Central memory CD8-positive, alpha-beta T cell (primary cell): ENCODE measurements at regions not wholly inside any gene's neighbourhood (a gene's known extent, or its start where the extent isn't known, plus 50 kb on each side); places are given as distances from the start of the nearest gene placed in this dataset.

Experiments used
- ATAC-seq: fragments of 150-1000 bp; cut with Tn5 transposase; replicated peaks from 2 replicates; pipeline ENCODE4 v1.10.0; 2022; ENCODE audit warnings: mild to moderate bottlenecking, moderate FRiP score, moderate number of reproducible peaks; ENCODE audit not compliant: poor library complexity, severe bottlenecking; ENCODE audit errors: extremely low read depth
- DNase-seq, 2 donors: peaks; one replicate each; pipeline ENCODE4 v3.0.0; 2021; ENCODE audit warnings: low spot score in 2 of 2
- H3K27ac Mint-ChIP-seq: one replicate; pipeline ENCODE4 v1.8.0; 2022; ENCODE audit warnings: low read depth, mild to moderate bottlenecking, moderate library complexity, mixed read lengths
- H3K27me3 Mint-ChIP-seq: one replicate; pipeline ENCODE4 v1.8.0; 2022; ENCODE audit warnings: mixed read lengths
- H3K36me3 Mint-ChIP-seq: one replicate; pipeline ENCODE4 v1.8.0; 2022; ENCODE audit warnings: mild to moderate bottlenecking, moderate library complexity, mixed read lengths; ENCODE audit not compliant: insufficient read depth
- H3K4me1 Mint-ChIP-seq: one replicate; pipeline ENCODE4 v1.8.0; 2022; ENCODE audit warnings: mixed read lengths
- H3K4me3 Mint-ChIP-seq: one replicate; pipeline ENCODE4 v1.8.0; 2022; ENCODE audit warnings: mild to moderate bottlenecking, moderate library complexity, mixed read lengths
- H3K9me3 Mint-ChIP-seq: one replicate; pipeline ENCODE4 v1.8.0; 2022; ENCODE audit warnings: mixed read lengths

DNA sequence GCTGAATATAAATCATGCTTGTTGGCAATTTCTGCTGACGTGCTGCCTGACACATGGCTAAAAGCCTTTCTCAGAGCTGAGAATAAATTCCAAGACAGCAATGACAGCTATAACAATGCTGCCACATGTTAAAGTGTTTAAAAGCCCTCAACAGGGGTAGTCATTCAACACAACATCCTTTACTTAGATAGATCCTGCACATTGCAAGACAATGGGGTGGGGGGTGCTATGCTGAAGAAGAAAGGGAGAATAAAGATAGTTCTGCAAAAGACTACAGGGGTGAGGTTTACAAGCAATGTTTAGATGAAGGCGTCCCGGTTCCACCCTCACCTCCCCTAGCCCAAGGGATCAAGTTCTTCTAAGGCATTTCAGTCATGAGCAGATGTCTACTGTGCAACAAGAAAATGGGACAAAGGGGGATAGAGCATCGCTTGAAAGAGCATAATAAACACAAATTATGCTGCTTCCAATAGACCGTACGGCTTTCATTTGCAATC is 291.0 kb upstream of the ACVR2A start:
- no peak overlapping the region for H3K4me3 Mint-ChIP-seq
- H3K4me1 Mint-ChIP-seq, result no peaks in the 10 kb centered on the region
- ATAC-seq (no peak), DNase-seq (no peak)
- no peaks in the 10 kb centered on the region for H3K27me3 Mint-ChIP-seq
- no peaks in the 10 kb centered on the region for H3K9me3 Mint-ChIP-seq
- H3K36me3 Mint-ChIP-seq, result no peaks in the 10 kb centered on the region
- H3K27ac Mint-ChIP-seq, result no peak overlapping the region

DNA sequence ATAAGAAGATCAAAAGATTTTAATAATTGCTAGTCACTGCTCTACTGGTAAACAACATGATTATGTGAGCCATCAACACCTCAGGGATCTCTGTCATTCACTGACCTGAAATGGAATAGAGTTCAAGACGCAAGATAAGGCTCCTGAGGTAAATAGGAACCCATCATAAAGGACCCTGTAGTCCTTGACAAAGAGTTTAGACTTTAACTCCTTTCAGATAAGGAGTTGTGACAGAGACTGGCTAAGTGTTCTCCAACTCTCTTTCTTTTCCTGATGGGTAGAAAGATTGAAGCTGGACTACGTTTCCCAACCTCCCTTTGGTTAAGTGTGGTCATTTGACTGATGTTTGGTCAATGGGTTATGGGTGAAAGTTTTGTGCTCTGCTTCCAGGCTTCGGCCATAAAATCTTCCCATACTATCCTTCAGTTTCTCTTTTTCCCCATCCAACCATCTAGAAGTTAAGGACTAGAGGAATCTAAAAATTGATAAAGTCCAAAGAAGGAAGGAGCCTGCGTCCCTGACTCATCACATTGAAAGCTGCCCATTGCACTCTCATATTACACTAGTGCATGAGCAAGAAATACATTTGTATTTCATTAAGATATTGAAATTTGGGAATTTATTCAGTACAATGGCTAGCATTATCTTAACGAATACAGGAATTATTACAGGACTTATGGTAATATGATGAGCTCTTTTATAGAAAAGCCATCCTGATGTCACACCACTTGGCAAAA is 293.7 kb upstream of the ACVR2A start:
- Mint-ChIP-seq H3K27ac (no peak overlapping the region), H3K9me3 (no peaks in the 10 kb centered on the region), H3K4me3 (no peak overlapping the region), H3K4me1 (no peaks in the 10 kb centered on the region), H3K36me3 (peaks cover 2% of the 10 kb centered on the region), H3K27me3 (no peaks in the 10 kb centered on the region)
- DNase-seq (no peak), ATAC-seq (no peak)

DNA sequence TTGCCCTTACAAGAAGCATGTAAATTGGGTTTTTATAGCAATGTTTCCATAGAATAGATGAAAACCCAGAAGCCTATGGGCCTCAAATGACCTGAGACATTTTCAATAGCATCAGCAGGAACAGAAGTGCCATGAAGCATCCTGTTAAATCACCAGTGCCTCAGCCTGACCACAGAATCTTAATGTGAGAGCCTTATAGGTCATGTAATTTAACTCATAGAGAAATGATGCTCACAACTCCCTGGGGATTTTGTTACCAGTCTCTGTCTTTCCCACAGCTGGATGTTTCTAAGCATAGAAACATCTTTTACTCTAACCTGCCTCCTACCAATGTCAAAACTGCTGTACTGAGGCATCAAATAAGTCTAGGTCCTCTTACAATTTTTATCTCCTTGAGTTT is 295.8 kb upstream of the ACVR2A start:
- Mint-ChIP-seq H3K27ac (no peak overlapping the region), H3K4me1 (no peaks in the 10 kb centered on the region), H3K36me3 (peaks cover 2% of the 10 kb centered on the region), H3K27me3 (no peaks in the 10 kb centered on the region), H3K4me3 (no peak overlapping the region), H3K9me3 (no peaks in the 10 kb centered on the region)
- ATAC-seq (no peak), DNase-seq (no peak)

- no peak for ATAC-seq
- DNase-seq, result no peak
- H3K27ac Mint-ChIP-seq, result no peak overlapping the region
- no peaks in the 10 kb centered on the region for H3K4me1 Mint-ChIP-seq
- H3K36me3 Mint-ChIP-seq, result peaks cover 2% of the 10 kb centered on the region
- no peaks in the 10 kb centered on the region for H3K9me3 Mint-ChIP-seq
- H3K4me3 Mint-ChIP-seq, result no peak overlapping the region
- H3K27me3 Mint-ChIP-seq, result no peaks in the 10 kb centered on the region
These were observed 296.4 kb upstream of the ACVR2A start for GRCh38 chr2:147548451-147548850.

DNA sequence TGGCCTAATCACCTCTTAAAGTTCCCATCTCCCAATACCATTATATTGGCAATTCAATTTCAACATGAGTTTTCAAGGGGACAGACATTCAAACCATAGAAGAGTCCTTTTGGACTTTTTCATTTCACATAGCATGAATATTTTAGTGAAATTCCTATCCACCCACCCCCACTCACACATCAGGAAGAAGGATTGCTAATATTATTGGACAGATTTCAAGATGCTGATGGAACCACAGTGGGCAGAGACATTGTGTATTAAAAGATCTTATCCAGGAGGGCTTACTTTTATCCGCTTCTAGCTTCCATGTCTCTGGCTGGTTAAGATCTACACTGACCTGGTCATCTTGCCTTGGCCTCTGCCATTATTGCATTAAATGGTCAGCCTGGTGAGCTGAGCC is 297.4 kb upstream of the ACVR2A start:
- no peak for ATAC-seq
- no peak overlapping the region for H3K4me3 Mint-ChIP-seq
- H3K27me3 Mint-ChIP-seq, result no peaks in the 10 kb centered on the region
- H3K36me3 Mint-ChIP-seq, result peaks cover 2% of the 10 kb centered on the region
- no peak overlapping the region for H3K27ac Mint-ChIP-seq
- no peaks in the 10 kb centered on the region for H3K9me3 Mint-ChIP-seq
- no peaks in the 10 kb centered on the region for H3K4me1 Mint-ChIP-seq
- no peak for DNase-seq

- Mint-ChIP-seq H3K4me3 (no peak overlapping the region), H3K27ac (no peak overlapping the region), H3K36me3 (peaks cover 2% of the 10 kb centered on the region), H3K9me3 (peaks cover 5% of the 10 kb centered on the region), H3K27me3 (no peaks in the 10 kb centered on the region), H3K4me1 (no peaks in the 10 kb centered on the region)
- ATAC-seq (no peak), DNase-seq (no peak)
These were observed 298.7 kb upstream of the ACVR2A start for GRCh38 chr2:147546109-147546508.

GRCh38 chr2:147543056-147543455 is 301.8 kb upstream of the ACVR2A start:
- DNase-seq (no peak), ATAC-seq (no peak)
- H3K36me3 Mint-ChIP-seq, result peaks cover 2% of the 10 kb centered on the region
- H3K4me3 Mint-ChIP-seq, result no peak overlapping the region
- no peaks in the 10 kb centered on the region for H3K4me1 Mint-ChIP-seq
- H3K27ac Mint-ChIP-seq, result no peak overlapping the region
- H3K27me3 Mint-ChIP-seq, result no peaks in the 10 kb centered on the region
- peaks cover 5% of the 10 kb centered on the region for H3K9me3 Mint-ChIP-seq

DNA sequence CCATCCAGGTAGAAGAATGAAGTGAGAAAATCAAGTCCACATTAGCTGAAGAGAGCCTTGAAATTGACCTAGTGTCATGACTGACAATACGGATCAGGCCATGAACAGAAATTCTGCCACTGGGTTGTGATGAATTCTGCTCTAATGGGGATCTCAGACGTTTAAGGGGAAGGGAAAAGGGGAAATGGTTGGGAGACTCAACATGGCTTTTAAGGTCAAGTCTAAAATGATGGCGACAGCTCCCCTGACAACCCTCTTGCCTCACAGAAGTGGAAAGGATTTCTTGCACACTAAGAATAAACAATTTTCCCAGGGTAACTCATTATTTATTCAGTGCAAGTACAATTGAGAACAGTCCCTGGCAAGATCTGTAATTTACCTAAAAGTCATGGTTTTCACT is 302.5 kb upstream of the ACVR2A start:
- ATAC-seq (no peak), DNase-seq (no peak)
- no peaks in the 10 kb centered on the region for H3K36me3 Mint-ChIP-seq
- no peak overlapping the region for H3K4me3 Mint-ChIP-seq
- no peaks in the 10 kb centered on the region for H3K27me3 Mint-ChIP-seq
- H3K9me3 Mint-ChIP-seq, result peaks cover 5% of the 10 kb centered on the region
- no peaks in the 10 kb centered on the region for H3K4me1 Mint-ChIP-seq
- H3K27ac Mint-ChIP-seq, result no peak overlapping the region

- no peaks in the 10 kb centered on the region for H3K27me3 Mint-ChIP-seq
- DNase-seq, result no peak
- no peak overlapping the region for H3K27ac Mint-ChIP-seq
- no peak overlapping the region for H3K4me3 Mint-ChIP-seq
- no peaks in the 10 kb centered on the region for H3K36me3 Mint-ChIP-seq
- H3K4me1 Mint-ChIP-seq, result no peaks in the 10 kb centered on the region
- ATAC-seq, result no peak
- peaks cover 5% of the 10 kb centered on the region for H3K9me3 Mint-ChIP-seq
These were observed 303.5 kb upstream of the ACVR2A start for GRCh38 chr2:147541314-147541713.

DNA sequence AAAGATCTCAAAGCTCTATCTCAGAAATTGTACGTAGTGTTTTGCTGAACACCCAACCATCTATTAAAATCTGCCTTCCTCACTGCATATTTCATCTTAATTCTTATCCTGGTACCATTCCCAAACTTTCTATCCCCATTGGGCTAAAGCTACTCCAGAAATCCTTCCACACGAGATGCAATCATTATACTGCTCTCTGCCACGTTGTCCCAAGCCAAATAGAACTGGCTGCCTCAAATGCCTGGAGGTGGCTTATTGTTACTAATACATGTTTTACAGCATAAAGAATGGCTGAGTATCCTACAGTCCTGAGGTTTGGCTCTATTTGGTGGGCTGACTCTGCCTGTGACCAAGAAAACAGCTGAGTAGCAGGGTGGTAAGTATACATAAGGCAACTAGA is 306.0 kb upstream of the ACVR2A start:
- Mint-ChIP-seq H3K4me1 (no peaks in the 10 kb centered on the region), H3K4me3 (no peak overlapping the region), H3K9me3 (peaks cover 5% of the 10 kb centered on the region), H3K36me3 (no peaks in the 10 kb centered on the region), H3K27ac (no peak overlapping the region), H3K27me3 (no peaks in the 10 kb centered on the region)
- ATAC-seq (no peak), DNase-seq (no peak)

GRCh38 chr2:147538088-147538487 is 306.7 kb upstream of the ACVR2A start:
- no peaks in the 10 kb centered on the region for H3K36me3 Mint-ChIP-seq
- H3K4me3 Mint-ChIP-seq, result no peak overlapping the region
- peaks cover 5% of the 10 kb centered on the region for H3K9me3 Mint-ChIP-seq
- no peaks in the 10 kb centered on the region for H3K27me3 Mint-ChIP-seq
- no peak overlapping the region for H3K27ac Mint-ChIP-seq
- no peak for DNase-seq
- no peak for ATAC-seq
- H3K4me1 Mint-ChIP-seq, result no peaks in the 10 kb centered on the region

DNA sequence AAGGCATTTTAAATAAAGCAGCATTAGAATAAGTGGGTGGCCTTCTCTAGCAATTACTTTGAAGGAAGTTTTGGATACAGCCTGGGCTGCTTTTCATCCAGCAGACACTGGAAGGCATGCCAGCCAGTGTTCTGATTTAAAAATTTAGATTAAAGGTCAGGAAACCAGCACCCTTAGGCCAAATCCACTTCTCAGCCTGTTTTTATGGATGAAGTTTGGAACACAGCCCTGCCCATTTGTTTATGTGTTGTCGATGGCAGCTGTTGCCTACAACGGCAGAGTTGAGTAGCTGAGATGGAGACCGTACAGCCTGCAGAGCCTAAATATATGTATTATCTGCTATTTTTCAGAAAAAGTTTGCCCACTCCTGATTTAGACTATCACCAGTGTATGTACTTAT is 313.6 kb upstream of the ACVR2A start:
- no peaks in the 10 kb centered on the region for H3K27me3 Mint-ChIP-seq
- no peaks in the 10 kb centered on the region for H3K4me1 Mint-ChIP-seq
- DNase-seq (no peak), ATAC-seq (no peak)
- H3K36me3 Mint-ChIP-seq, result no peaks in the 10 kb centered on the region
- no peak overlapping the region for H3K27ac Mint-ChIP-seq
- no peaks in the 10 kb centered on the region for H3K9me3 Mint-ChIP-seq
- H3K4me3 Mint-ChIP-seq, result no peak overlapping the region

DNA sequence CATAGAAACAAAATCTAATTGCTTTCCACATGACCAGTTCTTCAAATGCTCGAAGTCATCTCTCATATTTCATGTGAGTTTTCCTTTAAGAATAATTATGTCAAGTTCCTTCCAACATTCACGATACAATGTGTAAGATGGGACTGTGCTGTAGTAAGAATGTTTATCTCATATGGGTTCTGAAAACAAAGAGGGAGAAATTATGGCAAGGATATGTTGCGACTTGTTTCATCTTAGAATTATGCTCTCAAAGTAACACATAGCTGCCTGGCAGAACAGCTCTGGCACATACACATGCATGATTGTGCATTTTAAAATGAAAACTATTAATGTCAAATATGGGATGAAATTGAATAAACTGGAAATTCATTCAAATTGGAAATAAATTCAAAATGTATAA is 314.8 kb upstream of the ACVR2A start:
- H3K4me1 Mint-ChIP-seq, result no peaks in the 10 kb centered on the region
- no peak overlapping the region for H3K27ac Mint-ChIP-seq
- H3K27me3 Mint-ChIP-seq, result no peaks in the 10 kb centered on the region
- H3K9me3 Mint-ChIP-seq, result no peaks in the 10 kb centered on the region
- DNase-seq, result no peak
- H3K4me3 Mint-ChIP-seq, result no peak overlapping the region
- ATAC-seq, result no peak
- H3K36me3 Mint-ChIP-seq, result no peaks in the 10 kb centered on the region
